ENCODE measurements at regions not wholly inside any gene's neighbourhood (a gene's known extent, or its start where the extent isn't known, plus 50 kb on each side); places are given as distances from the start of the nearest gene placed in this dataset.

GRCh38 chr17:36878216-36878615 lies 59.1 kb upstream of the LHX1 start:
- Histone ChIP-seq H3K4me3 (no peak overlapping the region), H3K27ac (no peak overlapping the region)

- no peak overlapping the region for H3K27ac ChIP-seq
- H3K4me3 ChIP-seq = no peak overlapping the region
These were observed 58.2 kb upstream of the LHX1 start for GRCh38 chr17:36879027-36879426.

- H3K27ac ChIP-seq = no peak overlapping the region
- H3K4me3 ChIP-seq = no peak overlapping the region
These were observed 57.6 kb upstream of the LHX1 start for GRCh38 chr17:36879624-36880131.

- Histone ChIP-seq H3K27ac (no peak overlapping the region), H3K4me3 (no peak overlapping the region)
These were observed 56.9 kb upstream of the LHX1 start for GRCh38 chr17:36880268-36880905.

GRCh38 chr17:36881323-36881722 lies 56.0 kb upstream of the LHX1 start:
- Histone ChIP-seq H3K27ac (no peak overlapping the region), H3K4me3 (no peak overlapping the region)

- H3K27ac ChIP-seq = no peak overlapping the region
- H3K4me3 ChIP-seq = no peak overlapping the region
These were observed 52.7 kb upstream of the LHX1 start for GRCh38 chr17:36884495-36885152.

GRCh38 chr17:36885153-36885735 lies 52.0 kb upstream of the LHX1 start:
- Histone ChIP-seq H3K27ac (no peak overlapping the region), H3K4me3 (no peak overlapping the region)

- no peak overlapping the region for H3K4me3 ChIP-seq
- no peak overlapping the region for H3K27ac ChIP-seq
These were observed 51.4 kb upstream of the LHX1 start for GRCh38 chr17:36885771-36886377.

Measured in skin epidermis (tissue), 12 donors.